Left ventricle myocardium inferior (tissue), 1 donor: ENCODE measurements at regions not wholly inside any gene's neighbourhood (a gene's known extent, or its start where the extent isn't known, plus 50 kb on each side); places are given as distances from the start of the nearest gene placed in this dataset.
A peak's percentile ranks its signal among the peaks of the same experiment; 100 is the strongest.

Source experiments
- DNase-seq: peaks from one replicate; pipeline ENCODE4 v3.0.0-alpha.2; 2020
- H3K27ac ChIP-seq: fragments of 200-600 bp; replicated peaks from 2 replicates; pipeline ENCODE4 v1.8.0; 2021
- H3K27me3 ChIP-seq: fragments of 200-600 bp; 2 replicates; pipeline ENCODE4 v1.8.0; 2021; ENCODE audit warnings: low read depth
- H3K36me3 ChIP-seq: fragments of 200-600 bp; 2 replicates; pipeline ENCODE4 v1.8.0; 2021
- H3K4me1 ChIP-seq: fragments of 200-600 bp; 2 replicates; pipeline ENCODE4 v1.8.0; 2021
- H3K4me3 ChIP-seq: fragments of 200-600 bp; 2 replicates; pipeline ENCODE4 v1.8.0; 2021; ENCODE audit warnings: mild to moderate bottlenecking, moderate library complexity
- H3K9me3 ChIP-seq: fragments of 200-600 bp; replicated peaks from 2 replicates; pipeline ENCODE4 v1.8.0; 2021
- CTCF ChIP-seq: fragments of 200-600 bp; IDR thresholded peaks from 2 replicates; pipeline ENCODE4 v1.8.0; 2021; ENCODE audit warnings: antibody characterized with exemption, mild to moderate bottlenecking, borderline replicate concordance
- intact Hi-C: fragments of 100-400 bp; cut with micrococcal nuclease; formaldehyde crosslinking; loops from one replicate; pipeline ENCODE4 v1.11.0; 2022
- donor health status: DM: no; HTN: yes; CAD: no; lungs with severe emphysema.

- Histone ChIP-seq H3K36me3 (no peaks in the 10 kb centered on the region), H3K4me1 (no peaks in the 10 kb centered on the region), H3K27ac (no peak overlapping the region), H3K27me3 (no peaks in the 10 kb centered on the region), H3K9me3 (peaks cover 5% of the 10 kb centered on the region), H3K4me3 (no peak overlapping the region)
- intact Hi-C loops: no loop called here
- DNase-seq: no peak
- TF ChIP-seq CTCF: no peak
Observed at GRCh38 chr5:120037451-120037850, 408.1 kb downstream of the FAM170A start.

GRCh38 chr5:120039111-120039510, 409.8 kb downstream of the FAM170A start:
- intact Hi-C loops: no loop called here

GRCh38 chr5:120043431-120043830, 414.1 kb downstream of the FAM170A start:
- Histone ChIP-seq H3K27ac (no peak overlapping the region), H3K9me3 (peaks cover 5% of the 10 kb centered on the region), H3K27me3 (no peaks in the 10 kb centered on the region), H3K4me1 (no peaks in the 10 kb centered on the region), H3K36me3 (no peaks in the 10 kb centered on the region), H3K4me3 (no peak overlapping the region)
- intact Hi-C loops: no loop called here
- DNase-seq: no peak
- TF ChIP-seq CTCF: no peak

More at GRCh38 chr5:120039111-120039510, 409.8 kb downstream of the FAM170A start:
- TF ChIP-seq CTCF: no peak
- no peaks in the 10 kb centered on the region for H3K36me3 ChIP-seq
- no peaks in the 10 kb centered on the region for H3K4me1 ChIP-seq
- H3K27ac ChIP-seq: no peak overlapping the region
- H3K9me3 ChIP-seq: peaks cover 5% of the 10 kb centered on the region
- no peak overlapping the region for H3K4me3 ChIP-seq
- no peak for DNase-seq
- no peaks in the 10 kb centered on the region for H3K27me3 ChIP-seq

- peak overlapping the region; percentile 12 for H3K4me3 ChIP-seq
- H3K27me3 ChIP-seq: no peaks in the 10 kb centered on the region
- TF ChIP-seq CTCF: no peak
- no peak for DNase-seq
- no peaks in the 10 kb centered on the region for H3K9me3 ChIP-seq
- peak overlapping the region; percentile 83 for H3K27ac ChIP-seq
- no peaks in the 10 kb centered on the region for H3K36me3 ChIP-seq
- intact Hi-C loops: no loop called here
- H3K4me1 ChIP-seq: peaks cover 41% of the 10 kb centered on the region
Observed at GRCh38 chr5:120052916-120053828, 410.9 kb upstream of the PRR16 start.

GRCh38 chr5:120053841-120054240, 410.3 kb upstream of the PRR16 start:
- Histone ChIP-seq H3K9me3 (no peaks in the 10 kb centered on the region), H3K4me1 (peaks cover 41% of the 10 kb centered on the region), H3K27ac (peak overlapping the region; percentile 83), H3K4me3 (peak overlapping the region; percentile 12), H3K36me3 (no peaks in the 10 kb centered on the region), H3K27me3 (no peaks in the 10 kb centered on the region)
- intact Hi-C loops: no loop called here
- TF ChIP-seq CTCF: no peak
- no peak for DNase-seq
